ENCODE measurements at regions not wholly inside any gene's neighbourhood (a gene's known extent, or its start where the extent isn't known, plus 50 kb on each side); places are given as distances from the start of the nearest gene placed in this dataset.

- Histone ChIP-seq H3K4me2 (ENCODE audit: low read length) (no peak overlapping the region), H3K27ac (ENCODE audit: low read depth, low read length) (no peak overlapping the region), H3K27me3 (ENCODE audit: control insufficient read depth, low read length) (no peaks in the 10 kb centered on the region), H3K79me2 (ENCODE audit: control insufficient read depth, low read length) (no peaks in the 10 kb centered on the region), H3F3A (ENCODE audit: control insufficient read depth, insufficient read depth) (no peaks in the 10 kb centered on the region), H3K36me3 (ENCODE audit: control insufficient read depth, low read length) (no peaks in the 10 kb centered on the region), H3K4me1 (ENCODE audit: control insufficient read depth, low read length) (no peaks in the 10 kb centered on the region), H4K20me1 (ENCODE audit: control insufficient read depth, insufficient read depth, low read depth, low read length) (no peaks in the 10 kb centered on the region), H3K4me3 (ENCODE audit: low read length) (no peak overlapping the region), H3K9me2 (replicated peaks; ENCODE audit: control insufficient read depth, low read length) (no peaks in the 10 kb centered on the region), H3K9me3 (ENCODE audit: control insufficient read depth, insufficient read depth, low read length) (no peaks in the 10 kb centered on the region)
- no peak for TF ChIP-seq EZH2phosphoT487 (IDR thresholded peaks at IDR 0.05; ENCODE audit: borderline replicate concordance, low read length)
- TF ChIP-seq, protein P1, sequence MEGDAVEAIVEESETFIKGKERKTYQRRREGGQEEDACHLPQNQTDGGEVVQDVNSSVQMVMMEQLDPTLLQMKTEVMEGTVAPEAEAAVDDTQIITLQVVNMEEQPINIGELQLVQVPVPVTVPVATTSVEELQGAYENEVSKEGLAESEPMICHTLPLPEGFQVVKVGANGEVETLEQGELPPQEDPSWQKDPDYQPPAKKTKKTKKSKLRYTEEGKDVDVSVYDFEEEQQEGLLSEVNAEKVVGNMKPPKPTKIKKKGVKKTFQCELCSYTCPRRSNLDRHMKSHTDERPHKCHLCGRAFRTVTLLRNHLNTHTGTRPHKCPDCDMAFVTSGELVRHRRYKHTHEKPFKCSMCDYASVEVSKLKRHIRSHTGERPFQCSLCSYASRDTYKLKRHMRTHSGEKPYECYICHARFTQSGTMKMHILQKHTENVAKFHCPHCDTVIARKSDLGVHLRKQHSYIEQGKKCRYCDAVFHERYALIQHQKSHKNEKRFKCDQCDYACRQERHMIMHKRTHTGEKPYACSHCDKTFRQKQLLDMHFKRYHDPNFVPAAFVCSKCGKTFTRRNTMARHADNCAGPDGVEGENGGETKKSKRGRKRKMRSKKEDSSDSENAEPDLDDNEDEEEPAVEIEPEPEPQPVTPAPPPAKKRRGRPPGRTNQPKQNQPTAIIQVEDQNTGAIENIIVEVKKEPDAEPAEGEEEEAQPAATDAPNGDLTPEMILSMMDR (IDR thresholded peaks at IDR 0.05; ENCODE audit: low read depth, low read length, poor library complexity, severe bottlenecking): no peak
Observed at GRCh38 chr5:86837610-86838009, 219.9 kb downstream of the COX7C start.

GRCh38 chr5:86838083-86838482 lies 220.3 kb downstream of the COX7C start:
- Histone ChIP-seq H3K4me2 (ENCODE audit: low read length) (no peak overlapping the region), H3K4me1 (ENCODE audit: control insufficient read depth, low read length) (no peaks in the 10 kb centered on the region), H3K27ac (ENCODE audit: low read depth, low read length) (no peak overlapping the region), H3K4me3 (ENCODE audit: low read length) (no peak overlapping the region), H3F3A (ENCODE audit: control insufficient read depth, insufficient read depth) (no peaks in the 10 kb centered on the region), H3K79me2 (ENCODE audit: control insufficient read depth, low read length) (no peaks in the 10 kb centered on the region), H3K9me3 (ENCODE audit: control insufficient read depth, insufficient read depth, low read length) (no peaks in the 10 kb centered on the region), H3K36me3 (ENCODE audit: control insufficient read depth, low read length) (no peaks in the 10 kb centered on the region), H4K20me1 (ENCODE audit: control insufficient read depth, insufficient read depth, low read depth, low read length) (no peaks in the 10 kb centered on the region), H3K9me2 (replicated peaks; ENCODE audit: control insufficient read depth, low read length) (no peaks in the 10 kb centered on the region), H3K27me3 (ENCODE audit: control insufficient read depth, low read length) (no peaks in the 10 kb centered on the region)
- no peak for TF ChIP-seq EZH2phosphoT487 (IDR thresholded peaks at IDR 0.05; ENCODE audit: borderline replicate concordance, low read length)
- TF ChIP-seq, protein P1 (IDR thresholded peaks at IDR 0.05; ENCODE audit: low read depth, low read length, poor library complexity, severe bottlenecking): no peak

GRCh38 chr5:86841000-86841644 lies 223.4 kb downstream of the COX7C start:
- Histone ChIP-seq H4K20me1 (ENCODE audit: control insufficient read depth, insufficient read depth, low read depth, low read length) (no peaks in the 10 kb centered on the region), H3K4me1 (ENCODE audit: control insufficient read depth, low read length) (no peaks in the 10 kb centered on the region), H3K4me3 (ENCODE audit: low read length) (no peak overlapping the region), H3K79me2 (ENCODE audit: control insufficient read depth, low read length) (no peaks in the 10 kb centered on the region), H3F3A (ENCODE audit: control insufficient read depth, insufficient read depth) (no peaks in the 10 kb centered on the region), H3K36me3 (ENCODE audit: control insufficient read depth, low read length) (no peaks in the 10 kb centered on the region), H3K27ac (ENCODE audit: low read depth, low read length) (no peak overlapping the region), H3K27me3 (ENCODE audit: control insufficient read depth, low read length) (no peaks in the 10 kb centered on the region), H3K4me2 (ENCODE audit: low read length) (no peak overlapping the region), H3K9me2 (replicated peaks; ENCODE audit: control insufficient read depth, low read length) (no peaks in the 10 kb centered on the region), H3K9me3 (ENCODE audit: control insufficient read depth, insufficient read depth, low read length) (no peaks in the 10 kb centered on the region)
- TF ChIP-seq, protein P1 (IDR thresholded peaks at IDR 0.05; ENCODE audit: low read depth, low read length, poor library complexity, severe bottlenecking): no peak
- TF ChIP-seq EZH2phosphoT487 (IDR thresholded peaks at IDR 0.05; ENCODE audit: borderline replicate concordance, low read length): no peak
